AG04450 (cell line): ENCODE measurements at regions not wholly inside any gene's neighbourhood (a gene's known extent, or its start where the extent isn't known, plus 50 kb on each side); places are given as distances from the start of the nearest gene placed in this dataset.

Experiments used
- CTCF ChIA-PET: fragments of 300-600, 350-600 bp; formaldehyde crosslinking; extraction: SDS; loops from one replicate; lab custom pipeline; 2022; ENCODE audit warnings: antibody characterized with exemption, inconsistent platforms; lab: Charles Lee
- POLR2A ChIA-PET: fragments of 350-600 bp; formaldehyde crosslinking; extraction: SDS; loops from one replicate; lab custom pipeline; 2021; ENCODE audit warnings: antibody characterized with exemption, inconsistent platforms; lab: Yijun Ruan, JAX
- DNase-seq: peaks from one replicate; pipeline ENCODE4 v3.0.0-alpha.2; 2011; ENCODE audit warnings: low read depth, low spot score
- H3K27ac ChIP-seq: one replicate; pipeline ENCODE4 v1.5.1; 2012; ENCODE audit warnings: low read depth, low read length, control low read depth
- H3K27me3 ChIP-seq: one replicate; pipeline ENCODE4 v1.6.0; 2012; ENCODE audit warnings: low read length; ENCODE audit not compliant: control insufficient read depth, insufficient read depth
- H3K4me3 ChIP-seq: 2 replicates; pipeline ENCODE4 v1.5.1; 2011; ENCODE audit warnings: mild to moderate bottlenecking, low read depth, low read length, control low read depth
- H3K9me3 ChIP-seq: 2 replicates; pipeline ENCODE4 v1.5.1; 2012; ENCODE audit warnings: low read length; ENCODE audit not compliant: control insufficient read depth, insufficient read depth
- CTCF ChIP-seq: IDR thresholded peaks from 2 replicates; pipeline ENCODE4 v1.5.1; 2011; ENCODE audit warnings: low read depth, low read length, control low read depth, inconsistent platforms

GRCh38 chr4:32145987-32146386 is 1425.8 kb downstream of the PCDH7 start:
- POLR2A ChIA-PET, result no interaction called here

GRCh38 chr4:32147446-32148085 is 1427.4 kb downstream of the PCDH7 start:
- TF ChIP-seq CTCF, result no peak
- Histone ChIP-seq H3K27me3 (no peaks in the 10 kb centered on the region), H3K27ac (no peak overlapping the region), H3K4me3 (no peak overlapping the region), H3K9me3 (no peaks in the 10 kb centered on the region)
- CTCF ChIA-PET, result no interaction called here
- no peak for DNase-seq
- POLR2A ChIA-PET, result no interaction called here

More at GRCh38 chr4:32145987-32146386, 1425.8 kb downstream of the PCDH7 start:
- H3K27me3 ChIP-seq, result no peaks in the 10 kb centered on the region
- CTCF ChIA-PET, result no interaction called here
- no peak for DNase-seq
- TF ChIP-seq CTCF, result no peak
- no peak overlapping the region for H3K27ac ChIP-seq
- H3K4me3 ChIP-seq, result no peak overlapping the region
- no peaks in the 10 kb centered on the region for H3K9me3 ChIP-seq

- Histone ChIP-seq H3K4me3 (no peak overlapping the region), H3K27ac (no peak overlapping the region), H3K27me3 (no peaks in the 10 kb centered on the region), H3K9me3 (no peaks in the 10 kb centered on the region)
- ChIA-PET CTCF (no interaction called here), POLR2A (no interaction called here)
- no peak for DNase-seq
- no peak for TF ChIP-seq CTCF
Observed at GRCh38 chr4:32148111-32148666, 1428.0 kb downstream of the PCDH7 start.

- Histone ChIP-seq H3K4me3 (no peak overlapping the region), H3K27me3 (no peaks in the 10 kb centered on the region), H3K9me3 (no peaks in the 10 kb centered on the region), H3K27ac (no peak overlapping the region)
- ChIA-PET CTCF (no interaction called here), POLR2A (no interaction called here)
- no peak for DNase-seq
- no peak for TF ChIP-seq CTCF
Observed at GRCh38 chr4:32158961-32159360, 1438.8 kb downstream of the PCDH7 start.

GRCh38 chr4:32161392-32161791 is 1441.2 kb downstream of the PCDH7 start:
- TF ChIP-seq CTCF, result no peak
- CTCF ChIA-PET, result no interaction called here
- no peaks in the 10 kb centered on the region for H3K9me3 ChIP-seq
- H3K4me3 ChIP-seq, result no peak overlapping the region
- no peaks in the 10 kb centered on the region for H3K27me3 ChIP-seq
- no peak for DNase-seq
- H3K27ac ChIP-seq, result no peak overlapping the region
- POLR2A ChIA-PET, result no interaction called here
